AG09319 (cell line): ENCODE measurements at regions not wholly inside any gene's neighbourhood (a gene's known extent, or its start where the extent isn't known, plus 50 kb on each side); places are given as distances from the start of the nearest gene placed in this dataset.
A peak's percentile ranks its signal among the peaks of the same experiment; 100 is the strongest.

Experiments used
- DNase-seq: peaks from one replicate; pipeline ENCODE4 v3.0.0-alpha.2; 2010; ENCODE audit warnings: low read depth; ENCODE audit errors: extremely low read depth
- TF ChIP-seq, protein P1 (sequence below): IDR thresholded peaks from 2 replicates; pipeline ENCODE4 v1.5.1; 2011; ENCODE audit warnings: low read depth, mild to moderate bottlenecking, inconsistent platforms, low read length, moderate library complexity

DNA sequence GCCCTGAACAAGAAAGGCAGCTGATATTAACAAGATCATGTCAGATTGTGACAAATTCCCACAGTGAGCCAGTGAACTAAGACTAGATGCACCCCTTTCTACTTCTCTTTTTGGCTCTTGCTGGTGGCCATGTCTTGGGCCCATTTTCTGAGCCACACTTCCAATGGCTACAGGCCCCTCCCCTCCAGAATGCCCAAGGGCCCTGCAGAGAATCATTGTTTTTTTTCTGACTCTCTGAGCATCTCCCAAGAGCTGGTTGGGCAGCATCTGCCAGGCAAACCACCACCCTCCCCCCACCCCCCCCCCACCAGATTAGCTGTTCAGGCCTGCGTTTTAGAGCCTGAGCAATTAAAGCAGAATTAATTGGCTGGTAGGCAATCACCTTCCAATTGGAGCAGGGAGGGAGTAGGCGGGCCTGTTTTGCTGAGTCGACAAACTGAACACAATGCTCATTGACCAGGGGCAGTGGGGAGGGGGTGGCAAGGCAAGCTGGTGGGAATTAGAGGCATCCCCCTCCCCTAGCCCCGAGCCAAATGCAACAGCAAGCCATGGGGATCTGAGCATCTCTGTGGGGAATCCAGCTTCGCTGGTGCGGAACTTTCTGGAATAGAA, 541.4 kb downstream of the MN1 start:
- TF ChIP-seq, protein P1, sequence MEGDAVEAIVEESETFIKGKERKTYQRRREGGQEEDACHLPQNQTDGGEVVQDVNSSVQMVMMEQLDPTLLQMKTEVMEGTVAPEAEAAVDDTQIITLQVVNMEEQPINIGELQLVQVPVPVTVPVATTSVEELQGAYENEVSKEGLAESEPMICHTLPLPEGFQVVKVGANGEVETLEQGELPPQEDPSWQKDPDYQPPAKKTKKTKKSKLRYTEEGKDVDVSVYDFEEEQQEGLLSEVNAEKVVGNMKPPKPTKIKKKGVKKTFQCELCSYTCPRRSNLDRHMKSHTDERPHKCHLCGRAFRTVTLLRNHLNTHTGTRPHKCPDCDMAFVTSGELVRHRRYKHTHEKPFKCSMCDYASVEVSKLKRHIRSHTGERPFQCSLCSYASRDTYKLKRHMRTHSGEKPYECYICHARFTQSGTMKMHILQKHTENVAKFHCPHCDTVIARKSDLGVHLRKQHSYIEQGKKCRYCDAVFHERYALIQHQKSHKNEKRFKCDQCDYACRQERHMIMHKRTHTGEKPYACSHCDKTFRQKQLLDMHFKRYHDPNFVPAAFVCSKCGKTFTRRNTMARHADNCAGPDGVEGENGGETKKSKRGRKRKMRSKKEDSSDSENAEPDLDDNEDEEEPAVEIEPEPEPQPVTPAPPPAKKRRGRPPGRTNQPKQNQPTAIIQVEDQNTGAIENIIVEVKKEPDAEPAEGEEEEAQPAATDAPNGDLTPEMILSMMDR, result no peak
- DNase-seq, result no peak

DNA sequence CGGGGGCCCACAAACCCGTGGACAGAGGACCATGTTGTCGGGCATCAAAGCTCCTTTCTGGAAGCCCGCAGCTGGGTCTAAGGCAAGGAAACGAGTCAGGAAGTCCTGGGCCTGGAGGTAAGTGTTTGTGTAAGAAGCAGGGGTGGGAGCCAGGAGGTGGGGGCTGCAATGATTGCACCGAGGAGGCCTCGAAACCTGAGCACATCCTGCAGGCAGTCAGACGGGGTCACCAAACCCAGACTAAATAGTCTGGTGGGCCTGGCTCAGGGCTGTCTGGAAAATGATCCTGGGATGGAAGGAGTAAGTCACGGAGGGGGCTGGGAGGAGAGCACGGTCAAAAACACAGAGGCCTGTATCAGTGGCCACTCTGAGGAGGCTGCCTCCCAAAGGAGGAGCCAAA, 539.2 kb downstream of the MN1 start:
- TF ChIP-seq, protein P1, result no peak
- DNase-seq, result no peak

DNA sequence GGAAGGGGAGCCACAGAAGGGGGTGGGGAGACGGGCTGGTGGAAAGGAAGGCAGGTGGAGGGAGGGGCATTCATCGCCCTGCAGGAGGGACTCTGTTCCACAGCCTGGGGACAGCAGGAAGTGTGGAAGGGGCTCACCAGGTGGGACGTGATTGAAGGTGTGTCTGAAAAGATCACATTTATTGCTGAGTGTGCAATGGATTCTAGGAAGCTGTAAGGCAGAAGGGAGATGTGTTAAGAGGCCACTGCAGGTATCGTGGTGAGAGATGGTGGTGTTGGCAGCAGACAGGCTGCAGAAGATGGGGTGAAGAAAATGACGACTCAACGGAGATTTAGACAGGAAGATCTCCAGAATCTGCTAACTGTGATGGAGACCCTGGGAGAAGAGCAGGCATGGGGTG, 537.4 kb downstream of the MN1 start:
- DNase-seq, result no peak
- TF ChIP-seq, protein P1, result no peak

DNA sequence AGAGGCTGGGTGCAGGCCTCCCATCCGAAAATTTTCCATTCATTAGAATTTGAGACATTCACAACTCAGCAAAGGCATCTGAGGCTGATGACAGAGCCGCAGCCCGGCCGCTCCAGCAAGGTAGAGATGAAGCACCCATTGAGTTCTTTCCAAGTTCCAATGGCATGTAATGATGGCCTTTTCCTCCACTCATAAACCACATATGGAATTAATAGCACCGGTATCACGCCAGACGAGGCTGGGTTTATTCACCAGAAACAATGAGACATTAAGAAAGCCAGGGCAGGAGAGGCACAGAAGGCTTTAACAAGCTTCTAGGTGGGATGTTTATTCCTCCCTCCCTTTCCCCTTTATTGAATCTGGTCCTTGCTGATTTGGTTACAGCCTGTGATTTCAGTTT, 534.4 kb downstream of the MN1 start:
- TF ChIP-seq, protein P1, result no peak
- DNase-seq, result peak; percentile 41

DNA sequence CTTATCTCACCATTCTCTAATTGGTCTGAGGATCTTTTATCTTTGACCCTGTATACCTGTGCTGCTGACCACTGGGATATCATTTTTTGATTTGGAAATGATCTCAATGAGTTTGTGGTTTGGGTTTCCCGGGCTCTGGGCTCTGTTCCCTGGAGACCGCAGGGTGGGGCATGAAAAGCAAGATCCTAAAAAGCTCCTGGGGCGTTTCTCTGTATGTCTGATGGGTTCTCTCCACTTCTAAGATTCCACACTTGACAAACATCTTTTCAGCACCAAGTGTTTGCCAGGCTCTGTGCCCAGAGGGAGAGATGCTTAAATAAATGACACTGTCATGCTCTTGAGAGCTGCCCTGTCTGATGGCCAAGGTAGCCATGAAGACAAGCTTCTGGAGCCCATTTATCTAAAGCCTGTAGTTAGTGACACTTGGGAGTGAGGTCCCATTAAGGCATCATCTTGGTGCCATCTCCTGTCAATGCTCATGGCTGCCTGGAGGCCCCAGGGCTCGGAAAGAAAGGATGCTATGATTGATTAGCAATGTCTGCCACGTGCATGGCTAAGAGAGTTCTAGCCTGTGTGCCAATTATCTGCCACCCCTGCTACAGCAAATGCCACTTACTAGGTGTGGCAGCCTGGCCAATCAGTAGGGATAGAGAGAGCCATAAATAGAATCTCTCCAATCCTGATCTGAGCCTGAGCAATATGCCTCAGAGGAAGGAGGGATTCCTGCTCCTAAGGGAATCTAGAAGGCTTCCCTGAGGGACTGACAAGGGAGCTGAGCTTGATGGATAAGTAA, 531.6 kb downstream of the MN1 start:
- TF ChIP-seq, protein P1, result no peak
- DNase-seq, result no peak

DNA sequence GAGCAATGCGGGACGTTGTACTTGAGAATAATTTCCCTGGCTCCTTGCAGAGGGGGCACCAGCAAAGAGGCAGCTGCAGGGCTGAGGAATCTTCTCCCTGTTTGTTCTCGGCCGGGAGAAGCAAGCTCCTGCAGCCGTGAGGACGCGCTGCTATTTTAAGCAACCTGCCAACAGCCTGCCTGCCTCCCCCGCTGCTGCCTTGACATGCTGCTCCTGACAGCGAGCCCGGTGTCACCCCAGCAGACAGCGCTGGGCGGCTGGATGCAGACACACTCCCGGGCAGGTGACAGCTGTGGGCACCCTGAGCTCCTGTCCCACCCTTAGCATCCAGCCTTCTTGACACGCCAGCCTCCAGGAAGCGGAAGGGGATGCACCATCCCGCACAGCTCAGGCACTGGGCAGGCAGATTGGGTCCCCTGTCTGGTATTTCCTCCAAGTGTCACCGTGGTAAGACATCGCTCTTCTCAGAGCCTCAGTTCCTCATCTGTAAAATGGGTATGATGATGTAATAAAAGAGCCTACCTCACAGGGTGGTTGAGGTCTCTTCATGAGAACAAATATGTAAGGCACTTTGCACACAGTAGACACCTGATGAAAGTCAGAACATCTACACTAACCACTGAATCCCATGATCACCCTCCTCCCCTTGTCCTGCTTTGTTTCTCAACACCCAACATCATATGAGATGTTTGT, 530.6 kb downstream of the MN1 start:
- DNase-seq, result no peak
- TF ChIP-seq, protein P1, result no peak

DNA sequence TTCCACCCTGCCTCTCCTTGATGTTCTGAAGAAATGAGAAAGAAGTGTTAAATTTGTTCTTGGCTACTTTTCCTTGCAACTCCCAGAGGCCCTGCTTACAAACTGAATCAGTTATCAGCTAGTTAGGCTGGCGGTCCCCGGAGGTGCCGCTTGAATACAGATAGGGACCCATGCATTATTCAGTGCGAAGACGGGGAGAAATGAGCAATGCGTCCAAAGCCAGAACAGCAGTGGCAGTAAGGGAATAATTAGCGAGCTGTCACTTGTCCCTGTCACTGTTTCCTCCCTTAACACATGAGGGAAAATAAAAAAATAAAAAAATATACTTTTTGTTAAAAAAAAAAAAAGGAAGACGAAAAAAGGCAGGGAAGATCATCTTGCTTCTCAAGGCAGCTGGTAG, 528.1 kb downstream of the MN1 start:
- TF ChIP-seq, protein P1, result no peak
- DNase-seq, result no peak
